GM12878 (cell line): ENCODE measurements at regions not wholly inside any gene's neighbourhood (a gene's known extent, or its start where the extent isn't known, plus 50 kb on each side); places are given as distances from the start of the nearest gene placed in this dataset.

Experiments used
- ATAC-seq: fragments of 200-7000 bp; cut with Tn5 transposase; 3 replicates; pipeline ENCODE4 v1.9.1; 2020; ENCODE audit warnings: mild to moderate bottlenecking, moderate library complexity
- BruUV-seq: library from RNA; stranded (reverse); fragments of 400-500 nt; replicated peaks from 2 replicates; lab custom pipeline; 2021; lab: Mats Ljungman, UMichigan
- CTCF ChIA-PET: fragments of 300-600 bp; sonication (Branson Sonifier 250); formaldehyde crosslinking; extraction: SDS; loops from one replicate; lab custom pipeline; 2021; ENCODE audit warnings: inconsistent platforms; lab: Yijun Ruan, JAX
- POLR2A ChIA-PET: fragments of 350-600 bp; formaldehyde crosslinking; extraction: SDS; loops from one replicate; lab custom pipeline; 2021; ENCODE audit warnings: inconsistent platforms; lab: Charles Lee
- RAD21 ChIA-PET: fragments of 300-600 bp; sonication (Branson Sonifier 250); formaldehyde crosslinking; loops from one replicate; lab custom pipeline; 2023; ENCODE audit warnings: antibody characterized with exemption; ENCODE audit not compliant: unreplicated experiment; lab: Charles Lee
- SMC1A ChIA-PET: fragments of 300-600 bp; sonication (Branson Sonifier 250); formaldehyde crosslinking; loops from one replicate; lab custom pipeline; 2023; ENCODE audit not compliant: unreplicated experiment, uncharacterized antibody; lab: Charles Lee
- DNase-seq: peaks from one replicate; pipeline ENCODE4 v3.0.0-alpha.2; 2011; ENCODE audit warnings: low read depth, low spot score
- FAIRE-seq: peaks from 3 replicates; lab custom pipeline; 2011; peaks lifted over from hg19 to GRCh38; lab: Jason Lieb, UNC
- H2AFZ ChIP-seq: 2 replicates; pipeline ENCODE4 v1.6.0; 2011; ENCODE audit warnings: low read depth, low read length, control low read depth; ENCODE audit not compliant: control insufficient read depth
- H3K27ac ChIP-seq: 2 replicates; pipeline ENCODE4 v1.5.1; 2011; ENCODE audit warnings: control low read depth; ENCODE audit not compliant: control insufficient read depth, insufficient read depth
- H3K27me3 ChIP-seq, 2 experiments: replicated peaks in 1 of 2; 2 replicates each; pipeline versions ENCODE4 v1.6.0 to v1.6.1; 2011; ENCODE audit warnings: low read length in 1 of 2; ENCODE audit not compliant: control insufficient read depth in 2 of 2, insufficient read depth in 2 of 2
- H3K36me3 ChIP-seq, 2 experiments: 2 replicates each; pipeline ENCODE4 v1.5.1; 2011; ENCODE audit warnings: low read length in 1 of 2; ENCODE audit not compliant: control insufficient read depth in 2 of 2, insufficient read depth in 2 of 2
- H3K4me1 ChIP-seq: 2 replicates; pipeline ENCODE4 v1.6.1; 2011; ENCODE audit warnings: mild to moderate bottlenecking, low read length, moderate library complexity, mixed read lengths; ENCODE audit not compliant: control insufficient read depth, insufficient read depth
- H3K4me2 ChIP-seq: 2 replicates; pipeline ENCODE4 v1.6.0; 2011; ENCODE audit warnings: control low read depth; ENCODE audit not compliant: control insufficient read depth, insufficient read depth
- H3K4me3 ChIP-seq: fragments of 200-600 bp; sonication (generic); 2 replicates; pipeline ENCODE4 v1.5.1; 2016
- H3K79me2 ChIP-seq: 2 replicates; pipeline ENCODE4 v1.6.0; 2011; ENCODE audit warnings: low read length; ENCODE audit not compliant: control insufficient read depth, insufficient read depth
- H3K9ac ChIP-seq: 2 replicates; pipeline ENCODE4 v1.8.0; 2011; ENCODE audit warnings: low read length, control low read depth, mixed read lengths; ENCODE audit not compliant: control insufficient read depth, insufficient read depth
- H3K9me3 ChIP-seq: replicated peaks from 3 replicates; pipeline ENCODE4 v1.5.1; 2011; ENCODE audit warnings: mild to moderate bottlenecking, low read length; ENCODE audit not compliant: control insufficient read depth, insufficient read depth
- H4K20me1 ChIP-seq: 2 replicates; pipeline ENCODE4 v1.6.0; 2011; ENCODE audit not compliant: control insufficient read depth, insufficient read depth
- BCL11A ChIP-seq: IDR thresholded peaks from 2 replicates; pipeline ENCODE4 v1.6.1; 2011; ENCODE audit warnings: low read depth, low read length
- ETV6 ChIP-seq, 2 experiments: fragments of 450-650 bp in 1 of 2; IDR thresholded peaks in 1 of 2; conservative IDR thresholded peaks in 1 of 2; 2 replicates each; pipeline ENCODE4 v1.6.1; 2014; ENCODE audit warnings: antibody characterized with exemption in 1 of 2, borderline replicate concordance in 1 of 2, low read depth in 1 of 2, mild to moderate bottlenecking in 1 of 2, moderate library complexity in 1 of 2
- JUNB ChIP-seq: IDR thresholded peaks from 2 replicates; pipeline ENCODE4 v1.6.1; 2016; ENCODE audit warnings: antibody characterized with exemption, mild to moderate bottlenecking
- KAT2A ChIP-seq: conservative IDR thresholded peaks from 2 replicates; pipeline ENCODE4 v1.6.1; 2011; ENCODE audit warnings: low read depth, low read length; ENCODE audit not compliant: control insufficient read depth
- MYB ChIP-seq: fragments of 150-350 bp; IDR thresholded peaks from 2 replicates; pipeline ENCODE4 v1.6.1; 2014; ENCODE audit warnings: mild to moderate bottlenecking, low read depth, low read length, borderline replicate concordance
- RUNX3 ChIP-seq: IDR thresholded peaks from 2 replicates; pipeline ENCODE4 v1.6.1; 2012; ENCODE audit warnings: low read length, inconsistent platforms
- ZNF207 ChIP-seq: fragments of 450-650 bp; IDR thresholded peaks from 2 replicates; pipeline ENCODE4 v1.6.1; 2014; ENCODE audit warnings: antibody characterized with exemption, mild to moderate bottlenecking, borderline replicate concordance
- WGBS: methylation state at CpG from one replicate; pipeline ENCODE4 v1.1.6; 2016; ENCODE audit warnings: low lambda C conversion rate; ENCODE audit not compliant: insufficient replicate concordance, insufficient coverage; ENCODE audit errors: missing lambda C conversion rate; 5-methylcytosine and 5-hydroxymethylcytosine counted together
- in situ Hi-C: fragments of 300-500 bp; cut with MboI; formaldehyde crosslinking; loops from 9 replicates; pipeline ENCODE4 v1.14.3; 2018; ENCODE audit warnings: mixed read lengths
- intact Hi-C: fragments of 100-400 bp; cut with micrococcal nuclease; formaldehyde crosslinking; loops from one replicate; pipeline ENCODE4 v1.14.2; 2022; ENCODE audit not compliant: unreplicated experiment
- TF ChIP-seq, protein P1 (sequence below): fragments of 450-650 bp; conservative IDR thresholded peaks from 2 replicates; pipeline ENCODE4 v1.6.1; 2017; ENCODE audit warnings: mild to moderate bottlenecking, moderate library complexity
- TF ChIP-seq, protein P2 (sequence below): fragments of 450-650 bp; IDR thresholded peaks from 2 replicates; pipeline ENCODE4 v1.6.1; 2017; ENCODE audit warnings: mild to moderate bottlenecking, moderate library complexity

DNA sequence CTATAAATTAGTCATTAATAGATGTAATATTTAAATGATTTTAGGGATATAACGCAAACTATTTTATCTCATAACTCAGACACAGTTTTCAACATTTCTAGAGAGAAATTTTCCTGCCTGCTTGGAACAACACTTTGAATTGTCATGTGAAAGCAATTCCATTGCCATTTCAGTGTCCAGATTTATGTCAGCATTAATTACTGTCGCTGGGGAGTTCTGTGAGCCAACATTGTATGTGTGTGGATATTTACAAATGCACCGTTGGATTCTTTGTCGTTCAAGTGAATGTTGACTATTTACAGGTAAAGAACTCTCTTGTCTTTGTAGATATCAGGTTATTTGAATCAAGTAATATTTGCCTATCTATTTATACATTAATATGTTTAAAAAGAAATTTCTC is 465.3 kb upstream of the RGS6 start:
- intact Hi-C loops (no loop called here), in situ Hi-C loops (no loop called here)
- peaks cover 13% of the 10 kb centered on the region for H3K4me1 ChIP-seq
- WGBS = 100% methylated on average over 4 of the region's 4 CpGs
- H4K20me1 ChIP-seq = no peaks in the 10 kb centered on the region
- FAIRE-seq (no peak), ATAC-seq (no peak), DNase-seq (no peak)
- CTCF ChIA-PET = no interaction called here
- RAD21 ChIA-PET = interaction anchor here (1.4 kb wide), 1 partner anchor 85 kb away, joined by 3 read pairs; no protein-coding TSS in a partner anchor
- no peak overlapping the region for H3K27ac ChIP-seq
- BruUV-seq = no TSS peak
- no peaks in the 10 kb centered on the region for H3K27me3 ChIP-seq
- H3K4me3 ChIP-seq = no peak overlapping the region
- POLR2A ChIA-PET = interaction anchor here (0.7 to 2.0 kb wide), 3 partner anchors 13 to 58 kb away, joined by 3 to 6 read pairs (median 4); no protein-coding TSS in a partner anchor
- TF ChIP-seq ETV6 (conservative IDR thresholded peaks at IDR 0.05 in 1 of 2, IDR thresholded peaks at IDR 0.05 in 1 of 2; ENCODE audit: borderline replicate concordance in 1 of 2, low read depth in 1 of 2) = no peak
- peaks cover 3% of the 10 kb centered on the region; the same call in 2 of the 3 replicates for H3K9me3 ChIP-seq
- H3K36me3 ChIP-seq = peaks cover 0 to 5% of the 10 kb centered on the region in 2 experiments; a peak in 3 of 4 replicates
- H3K9ac ChIP-seq = no peak overlapping the region
- H2AFZ ChIP-seq = no peak overlapping the region
- H3K4me2 ChIP-seq = no peak overlapping the region
- peaks cover 13% of the 10 kb centered on the region for H3K79me2 ChIP-seq
- SMC1A ChIA-PET = interaction anchor here (1.3 to 1.9 kb wide), 2 partner anchors 11 to 86 kb away, joined by 3 to 4 read pairs; no protein-coding TSS in a partner anchor

DNA sequence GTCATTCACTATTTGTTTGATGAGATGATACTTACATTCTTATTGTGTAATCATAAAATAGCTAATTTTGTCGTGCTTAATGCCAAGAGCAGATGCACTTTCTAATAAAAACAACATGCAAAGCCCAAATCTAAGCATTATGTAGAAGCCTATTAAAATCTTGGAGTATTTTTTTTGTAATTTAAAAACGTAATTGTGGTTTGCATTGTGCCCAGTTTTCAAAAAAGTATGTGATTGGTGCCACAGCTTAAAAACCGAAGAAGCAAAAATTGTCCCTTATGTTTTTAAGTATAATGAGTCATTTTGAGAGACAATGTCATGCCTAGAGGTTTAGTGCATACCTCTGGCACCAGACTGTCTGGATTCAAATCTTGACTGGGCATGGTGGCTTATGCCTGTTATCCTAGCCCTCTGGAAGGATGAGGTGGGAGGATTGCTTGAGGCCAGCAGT is 464.8 kb upstream of the RGS6 start:
- 83% methylated on average over 3 of the region's 3 CpGs for WGBS
- CTCF ChIA-PET = no interaction called here
- SMC1A ChIA-PET = interaction anchor here (1.9 to 2.0 kb wide), 2 partner anchors 11 to 37 kb away, joined by 4 to 8 read pairs; no protein-coding TSS in a partner anchor

More for the DNA sequence above, 464.8 kb upstream of the RGS6 start:
- intact Hi-C loops (no loop called here), in situ Hi-C loops (no loop called here)
- POLR2A ChIA-PET = interaction anchor here (0.6 to 2.0 kb wide), 6 partner anchors 11 to 85 kb away, joined by 3 to 6 read pairs (median 4); no protein-coding TSS in a partner anchor
- H3K27me3 ChIP-seq = no peaks in the 10 kb centered on the region
- H3K27ac ChIP-seq = no peak overlapping the region
- peaks cover 3% of the 10 kb centered on the region; the same call in 2 of the 3 replicates for H3K9me3 ChIP-seq
- no peaks in the 10 kb centered on the region for H4K20me1 ChIP-seq
- no TSS peak for BruUV-seq
- no peak overlapping the region for H3K4me2 ChIP-seq
- FAIRE-seq = no peak
- H3K36me3 ChIP-seq = peaks cover 0 to 5% of the 10 kb centered on the region in 2 experiments; a peak in 3 of 4 replicates
- no peak overlapping the region for H3K4me3 ChIP-seq
- no peak overlapping the region for H3K9ac ChIP-seq
- H2AFZ ChIP-seq = no peak overlapping the region
- no peak for ATAC-seq
- peaks cover 16% of the 10 kb centered on the region for H3K79me2 ChIP-seq
- TF ChIP-seq RUNX3 = no peak; the same call in 1 of the 2 replicates
- TF ChIP-seq, protein P1, sequence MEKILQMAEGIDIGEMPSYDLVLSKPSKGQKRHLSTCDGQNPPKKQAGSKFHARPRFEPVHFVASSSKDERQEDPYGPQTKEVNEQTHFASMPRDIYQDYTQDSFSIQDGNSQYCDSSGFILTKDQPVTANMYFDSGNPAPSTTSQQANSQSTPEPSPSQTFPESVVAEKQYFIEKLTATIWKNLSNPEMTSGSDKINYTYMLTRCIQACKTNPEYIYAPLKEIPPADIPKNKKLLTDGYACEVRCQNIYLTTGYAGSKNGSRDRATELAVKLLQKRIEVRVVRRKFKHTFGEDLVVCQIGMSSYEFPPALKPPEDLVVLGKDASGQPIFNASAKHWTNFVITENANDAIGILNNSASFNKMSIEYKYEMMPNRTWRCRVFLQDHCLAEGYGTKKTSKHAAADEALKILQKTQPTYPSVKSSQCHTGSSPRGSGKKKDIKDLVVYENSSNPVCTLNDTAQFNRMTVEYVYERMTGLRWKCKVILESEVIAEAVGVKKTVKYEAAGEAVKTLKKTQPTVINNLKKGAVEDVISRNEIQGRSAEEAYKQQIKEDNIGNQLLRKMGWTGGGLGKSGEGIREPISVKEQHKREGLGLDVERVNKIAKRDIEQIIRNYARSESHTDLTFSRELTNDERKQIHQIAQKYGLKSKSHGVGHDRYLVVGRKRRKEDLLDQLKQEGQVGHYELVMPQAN = no peak
- no peak for TF ChIP-seq KAT2A
- TF ChIP-seq, protein P2, sequence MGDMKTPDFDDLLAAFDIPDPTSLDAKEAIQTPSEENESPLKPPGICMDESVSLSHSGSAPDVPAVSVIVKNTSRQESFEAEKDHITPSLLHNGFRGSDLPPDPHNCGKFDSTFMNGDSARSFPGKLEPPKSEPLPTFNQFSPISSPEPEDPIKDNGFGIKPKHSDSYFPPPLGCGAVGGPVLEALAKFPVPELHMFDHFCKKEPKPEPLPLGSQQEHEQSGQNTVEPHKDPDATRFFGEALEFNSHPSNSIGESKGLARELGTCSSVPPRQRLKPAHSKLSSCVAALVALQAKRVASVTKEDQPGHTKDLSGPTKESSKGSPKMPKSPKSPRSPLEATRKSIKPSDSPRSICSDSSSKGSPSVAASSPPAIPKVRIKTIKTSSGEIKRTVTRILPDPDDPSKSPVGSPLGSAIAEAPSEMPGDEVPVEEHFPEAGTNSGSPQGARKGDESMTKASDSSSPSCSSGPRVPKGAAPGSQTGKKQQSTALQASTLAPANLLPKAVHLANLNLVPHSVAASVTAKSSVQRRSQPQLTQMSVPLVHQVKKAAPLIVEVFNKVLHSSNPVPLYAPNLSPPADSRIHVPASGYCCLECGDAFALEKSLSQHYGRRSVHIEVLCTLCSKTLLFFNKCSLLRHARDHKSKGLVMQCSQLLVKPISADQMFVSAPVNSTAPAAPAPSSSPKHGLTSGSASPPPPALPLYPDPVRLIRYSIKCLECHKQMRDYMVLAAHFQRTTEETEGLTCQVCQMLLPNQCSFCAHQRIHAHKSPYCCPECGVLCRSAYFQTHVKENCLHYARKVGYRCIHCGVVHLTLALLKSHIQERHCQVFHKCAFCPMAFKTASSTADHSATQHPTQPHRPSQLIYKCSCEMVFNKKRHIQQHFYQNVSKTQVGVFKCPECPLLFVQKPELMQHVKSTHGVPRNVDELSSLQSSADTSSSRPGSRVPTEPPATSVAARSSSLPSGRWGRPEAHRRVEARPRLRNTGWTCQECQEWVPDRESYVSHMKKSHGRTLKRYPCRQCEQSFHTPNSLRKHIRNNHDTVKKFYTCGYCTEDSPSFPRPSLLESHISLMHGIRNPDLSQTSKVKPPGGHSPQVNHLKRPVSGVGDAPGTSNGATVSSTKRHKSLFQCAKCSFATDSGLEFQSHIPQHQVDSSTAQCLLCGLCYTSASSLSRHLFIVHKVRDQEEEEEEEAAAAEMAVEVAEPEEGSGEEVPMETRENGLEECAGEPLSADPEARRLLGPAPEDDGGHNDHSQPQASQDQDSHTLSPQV = no peak
- TF ChIP-seq ZNF207 = no peak
- TF ChIP-seq JUNB = peak; percentile 57
- TF ChIP-seq MYB = no peak
- no peak for TF ChIP-seq BCL11A
- DNase-seq = no peak
- RAD21 ChIA-PET = interaction anchor here (1.4 kb wide), 1 partner anchor 85 kb away, joined by 3 read pairs; no protein-coding TSS in a partner anchor
- peaks cover 16% of the 10 kb centered on the region for H3K4me1 ChIP-seq
